Keratinocyte (primary cell): ENCODE measurements at regions not wholly inside any gene's neighbourhood (a gene's known extent, or its start where the extent isn't known, plus 50 kb on each side); places are given as distances from the start of the nearest gene placed in this dataset.
"Not testable (repeated sequence)": the region's sequence is repeated elsewhere in the genome, so short reads cannot be mapped to it uniquely, and the experiment has no call there.

Experiments
- DNase-seq: peaks from one replicate; pipeline ENCODE4 v3.0.0-alpha.2; 2011; ENCODE audit warnings: low read depth, missing footprints, low spot score
- FAIRE-seq: peaks from 2 replicates; lab custom pipeline; 2011; peaks lifted over from hg19 to GRCh38; lab: Jason Lieb, UNC
- H2AFZ ChIP-seq: 2 replicates; pipeline ENCODE4 v1.6.0; 2012; ENCODE audit warnings: low read length, control low read depth, inconsistent platforms; ENCODE audit not compliant: control insufficient read depth
- H3K27ac ChIP-seq: 2 replicates; pipeline ENCODE4 v1.5.1; 2011; ENCODE audit warnings: low read length; ENCODE audit not compliant: control insufficient read depth, insufficient read depth
- H3K27me3 ChIP-seq: 3 replicates; pipeline ENCODE4 v1.6.0; 2011; ENCODE audit warnings: low read length; ENCODE audit not compliant: control insufficient read depth, insufficient read depth; ENCODE audit errors: extremely low read depth
- H3K36me3 ChIP-seq, 2 experiments: 2 replicates in 1 of 2; 3 replicates in 1 of 2; pipeline ENCODE4 v1.5.1; 2011; ENCODE audit warnings: low read length in 2 of 2, mild to moderate bottlenecking in 1 of 2; ENCODE audit not compliant: control insufficient read depth in 2 of 2, insufficient read depth in 2 of 2; ENCODE audit errors: extremely low read depth in 1 of 2
- H3K4me1 ChIP-seq: 3 replicates; pipeline ENCODE4 v1.5.1; 2011; ENCODE audit warnings: low read length; ENCODE audit not compliant: control insufficient read depth, insufficient read depth; ENCODE audit errors: extremely low read depth
- H3K4me2 ChIP-seq: 3 replicates; pipeline ENCODE4 v1.6.0; 2011; ENCODE audit warnings: low read depth, low read length; ENCODE audit not compliant: control insufficient read depth, insufficient read depth; ENCODE audit errors: extremely low read depth
- H3K4me3 ChIP-seq, 3 experiments: fragments of 200-600 bp in 1 of 3; sonication (generic) in 1 of 3; 2 replicates in 2 of 3; 3 replicates in 1 of 3; pipeline ENCODE4 v1.5.1; 2011 to 2016; ENCODE audit warnings: low read length in 3 of 3, mild to moderate bottlenecking in 3 of 3, control low read depth in 2 of 3, inconsistent platforms in 1 of 3, low read depth in 1 of 3, mixed read lengths in 1 of 3, mixed run types in 1 of 3, moderate library complexity in 1 of 3; ENCODE audit not compliant: control insufficient read depth in 2 of 3, insufficient read depth in 2 of 3; ENCODE audit errors: extremely low read depth in 1 of 3
- H3K79me2 ChIP-seq: 2 replicates; pipeline ENCODE4 v1.6.0; 2012; ENCODE audit warnings: low read length; ENCODE audit not compliant: control insufficient read depth, insufficient read depth
- H3K9ac ChIP-seq: 3 replicates; pipeline ENCODE4 v1.6.0; 2011; ENCODE audit warnings: low read length; ENCODE audit not compliant: control insufficient read depth, insufficient read depth; ENCODE audit errors: extremely low read depth
- H3K9me1 ChIP-seq: 3 replicates; pipeline ENCODE4 v1.6.0; 2011; ENCODE audit warnings: low read length; ENCODE audit not compliant: control insufficient read depth, insufficient read depth; ENCODE audit errors: extremely low read depth
- H3K9me3 ChIP-seq: 2 replicates; pipeline ENCODE4 v1.5.1; 2012; ENCODE audit warnings: low read depth, low read length; ENCODE audit not compliant: control insufficient read depth
- H4K20me1 ChIP-seq: 3 replicates; pipeline ENCODE4 v1.6.0; 2011; ENCODE audit warnings: low read length; ENCODE audit not compliant: control insufficient read depth, insufficient read depth; ENCODE audit errors: extremely low read depth
- CTCF ChIP-seq, 3 experiments: IDR thresholded peaks in 1 of 3; conservative IDR thresholded peaks in 1 of 3; optimal IDR thresholded peaks in 1 of 3; 2 replicates in 2 of 3; 3 replicates in 1 of 3; pipeline versions ENCODE3 to v1.5.1; 2011; ENCODE audit warnings: low read length in 3 of 3, mild to moderate bottlenecking in 3 of 3, moderate library complexity in 2 of 3, control low read depth in 1 of 3, inconsistent platforms in 1 of 3; ENCODE audit not compliant: insufficient read depth in 2 of 3; ENCODE audit errors: extremely low read depth in 1 of 3
- EZH2 ChIP-seq: IDR thresholded peaks from one replicate; pipeline ENCODE4 v1.6.1; 2012; ENCODE audit warnings: inconsistent platforms, mild to moderate bottlenecking, low read length, moderate library complexity
- dilution Hi-C: fragments of 300-500 bp; cut with MboI; formaldehyde crosslinking; loops from one replicate; pipeline ENCODE4 v1.7.0; 2020; ENCODE audit warnings: low sequenced_read_pairs; ENCODE audit not compliant: extremely low pct_ligation_motif_present

- no peaks in the 10 kb centered on the region for H3K36me3 ChIP-seq
- FAIRE-seq, result no peak
- H3K9me1 ChIP-seq, result no peaks in the 10 kb centered on the region
- no peaks in the 10 kb centered on the region for H3K79me2 ChIP-seq
- TF ChIP-seq CTCF (optimal IDR thresholded peaks at IDR 0.05 in 1 of 3, IDR thresholded peaks at IDR 0.05 in 1 of 3, conservative IDR thresholded peaks at IDR 0.05 in 1 of 3; ENCODE audit: extremely low read depth in 1 of 3, insufficient read depth in 2 of 3, low read length in 3 of 3) (no peak), EZH2 (no peak)
- no peaks in the 10 kb centered on the region for H4K20me1 ChIP-seq
- H2AFZ ChIP-seq, result no peak overlapping the region
- H3K27me3 ChIP-seq, result no peaks in the 10 kb centered on the region
- DNase-seq, result no peak
- H3K4me3 ChIP-seq, result no peak overlapping the region
- H3K4me1 ChIP-seq, result no peaks in the 10 kb centered on the region
- dilution Hi-C loops, result no loop called here
- H3K9me3 ChIP-seq, result no peaks in the 10 kb centered on the region
- H3K9ac ChIP-seq, result no peak overlapping the region
- H3K27ac ChIP-seq, result no peak overlapping the region
- H3K4me2 ChIP-seq, result no peak overlapping the region
Observed at GRCh38 chr9:83116026-83116425, 53.1 kb upstream of the RASEF start.

GRCh38 chr9:83113445-83113844 lies 50.5 kb upstream of the RASEF start:
- H3K4me2 ChIP-seq, H4K20me1 ChIP-seq, H3K79me2 ChIP-seq, H3K9me1 ChIP-seq, H3K27me3 ChIP-seq, DNase-seq, H3K4me3 ChIP-seq, H3K4me1 ChIP-seq, dilution Hi-C loops, H3K36me3 ChIP-seq, H3K9me3 ChIP-seq, H2AFZ ChIP-seq, FAIRE-seq, H3K27ac ChIP-seq, H3K9ac ChIP-seq: not testable (repeated sequence)
